Thyroid gland (tissue), 4 donors: ENCODE measurements at regions not wholly inside any gene's neighbourhood (a gene's known extent, or its start where the extent isn't known, plus 50 kb on each side); places are given as distances from the start of the nearest gene placed in this dataset.

Source experiments
- CTCF ChIP-seq, 6 experiments: fragments of 200-600 bp in 3 of 6; fragments of 450-650 bp in 3 of 6; sonication (generic) in 3 of 6; IDR thresholded peaks; one replicate each; pipeline ENCODE4 v1.5.1; 2016 to 2019; ENCODE audit warnings: antibody characterized with exemption in 6 of 6, mild to moderate bottlenecking in 2 of 6, inconsistent platforms in 1 of 6, moderate library complexity in 1 of 6
- POLR2A ChIP-seq, 2 donors: fragments of 450-650 bp; IDR thresholded peaks; one replicate each; pipeline ENCODE4 v1.6.1; 2017; ENCODE audit warnings: antibody characterized with exemption in 2 of 2, mild to moderate bottlenecking in 2 of 2, moderate library complexity in 1 of 2

GRCh38 chr20:55232647-55233046 is 757.3 kb downstream of the DOK5 start:
- TF ChIP-seq CTCF (IDR thresholded peaks at IDR 0.05) (no peak), POLR2A (IDR thresholded peaks at IDR 0.05) (no peak)
